HUES48 (cell line): ENCODE measurements at regions not wholly inside any gene's neighbourhood (a gene's known extent, or its start where the extent isn't known, plus 50 kb on each side); places are given as distances from the start of the nearest gene placed in this dataset.

Source experiments
- H3K27ac ChIP-seq: one replicate; pipeline ENCODE4 v1.7.0; 2013; ENCODE audit warnings: low read depth, low read length, inconsistent platforms
- H3K27me3 ChIP-seq: 2 replicates; pipeline ENCODE4 v1.6.1; 2013; ENCODE audit warnings: mild to moderate bottlenecking, low read length; ENCODE audit not compliant: control insufficient read depth, insufficient read depth
- H3K36me3 ChIP-seq: 2 replicates; pipeline ENCODE4 v1.6.1; 2013; ENCODE audit warnings: low read length; ENCODE audit not compliant: control insufficient read depth, insufficient read depth
- H3K4me1 ChIP-seq: 2 replicates; pipeline ENCODE4 v1.6.1; 2013; ENCODE audit warnings: mild to moderate bottlenecking, low read length; ENCODE audit not compliant: control insufficient read depth, insufficient read depth
- H3K4me3 ChIP-seq: 2 replicates; pipeline ENCODE4 v1.5.1; 2013; ENCODE audit warnings: mild to moderate bottlenecking, low read depth, low read length
- H3K9ac ChIP-seq: 2 replicates; pipeline ENCODE4 v1.6.1; 2013; ENCODE audit warnings: mild to moderate bottlenecking, low read depth, low read length, moderate library complexity
- H3K9me3 ChIP-seq: 2 replicates; pipeline ENCODE4 v1.6.1; 2013; ENCODE audit warnings: low read length; ENCODE audit not compliant: control insufficient read depth, insufficient read depth

DNA sequence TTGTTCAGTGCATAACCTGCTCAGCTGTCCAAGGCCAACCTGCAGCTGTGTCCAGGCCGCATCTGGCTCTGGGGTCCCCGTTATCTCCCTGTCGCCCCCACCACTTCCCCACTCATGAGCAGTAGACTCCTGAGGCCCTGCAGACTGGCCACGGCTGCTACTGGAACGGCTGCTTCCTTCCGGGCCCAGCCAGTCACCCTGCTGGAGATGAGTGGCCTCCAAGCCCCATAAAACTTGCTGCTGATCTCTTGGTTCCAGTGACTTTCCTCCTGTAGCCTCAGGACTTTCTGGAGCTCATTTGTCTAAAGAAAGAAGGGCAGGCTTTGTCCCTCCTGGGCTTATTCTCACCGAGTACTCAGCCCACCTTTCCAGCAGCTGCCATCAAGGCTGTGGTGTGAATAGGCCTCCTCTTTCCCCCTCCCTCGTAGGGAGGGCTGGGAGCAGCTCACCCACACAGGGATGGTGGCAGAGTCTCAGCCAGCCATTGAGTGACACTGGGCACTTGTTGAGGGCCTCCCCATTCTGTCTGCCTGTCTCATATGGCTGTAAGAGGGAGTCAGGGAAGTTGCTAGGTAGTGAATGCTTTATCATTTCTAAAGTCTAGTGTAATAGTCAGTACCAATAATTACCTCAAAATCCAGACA is 257.3 kb downstream of the MYCN start:
- Histone ChIP-seq H3K27me3 (no peaks in the 10 kb centered on the region), H3K9me3 (no peaks in the 10 kb centered on the region), H3K4me1 (no peaks in the 10 kb centered on the region), H3K27ac (no peak overlapping the region), H3K9ac (no peak overlapping the region), H3K4me3 (no peak overlapping the region), H3K36me3 (no peaks in the 10 kb centered on the region)

DNA sequence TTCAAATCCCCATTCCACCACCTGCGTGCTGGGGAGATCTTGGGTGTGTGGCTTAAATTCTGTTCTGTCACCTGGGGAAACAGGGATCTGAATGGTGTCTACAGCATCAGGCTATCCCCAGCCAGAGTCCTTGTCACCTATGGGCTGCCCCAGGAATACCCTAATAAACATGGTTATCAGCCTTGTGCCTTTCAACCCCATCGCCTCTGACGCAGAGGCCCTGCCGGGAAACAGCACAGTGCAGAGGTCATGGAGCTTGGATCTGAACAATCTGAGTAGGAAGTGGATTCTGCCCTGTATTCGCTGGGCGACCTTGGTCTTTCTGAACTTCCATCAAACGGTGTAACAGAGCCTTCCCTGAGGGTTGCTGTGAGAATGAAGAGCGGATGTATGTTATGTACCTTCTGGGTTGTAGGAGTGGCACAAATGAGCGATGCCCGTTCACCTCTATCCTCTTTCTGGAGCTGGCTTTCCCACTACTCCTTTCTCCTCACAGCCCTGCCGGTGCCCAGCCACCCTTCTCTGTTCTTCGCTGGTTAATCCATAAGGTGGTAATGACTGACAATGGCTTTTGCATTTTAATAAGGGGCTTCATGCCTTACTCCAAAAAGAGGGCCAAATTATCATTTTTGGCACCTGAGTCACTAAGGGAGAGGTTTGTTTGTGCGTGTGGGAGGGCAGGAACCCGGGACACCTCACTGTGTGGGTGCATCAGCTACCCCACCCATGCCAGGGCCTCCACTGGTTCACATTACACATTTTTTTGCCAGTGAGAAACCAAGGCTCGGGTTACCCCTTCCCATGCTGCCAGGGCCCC is 256.5 kb downstream of the MYCN start:
- Histone ChIP-seq H3K9ac (no peak overlapping the region), H3K4me3 (no peak overlapping the region), H3K27ac (no peak overlapping the region), H3K36me3 (no peaks in the 10 kb centered on the region), H3K9me3 (no peaks in the 10 kb centered on the region), H3K4me1 (no peaks in the 10 kb centered on the region), H3K27me3 (no peaks in the 10 kb centered on the region)

DNA sequence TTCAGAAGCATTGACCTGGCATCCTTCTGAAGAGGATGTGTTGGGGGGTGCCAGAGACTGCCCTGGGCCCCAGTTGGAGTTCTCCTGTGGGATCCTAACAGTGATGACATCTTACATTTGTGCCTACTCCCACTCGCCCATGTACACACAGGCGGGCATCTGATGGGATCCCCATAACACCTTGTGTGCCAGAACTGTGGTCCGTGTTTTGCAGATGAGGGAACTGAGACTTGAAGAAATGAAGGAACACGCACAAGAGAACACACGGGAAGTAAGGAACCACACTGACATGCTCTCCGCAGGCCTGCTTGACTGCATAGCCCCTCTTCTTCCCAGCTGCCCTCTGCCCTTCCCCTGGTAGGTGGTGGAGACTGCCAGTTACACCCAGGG is 255.3 kb downstream of the MYCN start:
- Histone ChIP-seq H3K4me1 (no peaks in the 10 kb centered on the region), H3K9ac (no peak overlapping the region), H3K9me3 (no peaks in the 10 kb centered on the region), H3K36me3 (no peaks in the 10 kb centered on the region), H3K27me3 (no peaks in the 10 kb centered on the region), H3K27ac (no peak overlapping the region), H3K4me3 (no peak overlapping the region)

DNA sequence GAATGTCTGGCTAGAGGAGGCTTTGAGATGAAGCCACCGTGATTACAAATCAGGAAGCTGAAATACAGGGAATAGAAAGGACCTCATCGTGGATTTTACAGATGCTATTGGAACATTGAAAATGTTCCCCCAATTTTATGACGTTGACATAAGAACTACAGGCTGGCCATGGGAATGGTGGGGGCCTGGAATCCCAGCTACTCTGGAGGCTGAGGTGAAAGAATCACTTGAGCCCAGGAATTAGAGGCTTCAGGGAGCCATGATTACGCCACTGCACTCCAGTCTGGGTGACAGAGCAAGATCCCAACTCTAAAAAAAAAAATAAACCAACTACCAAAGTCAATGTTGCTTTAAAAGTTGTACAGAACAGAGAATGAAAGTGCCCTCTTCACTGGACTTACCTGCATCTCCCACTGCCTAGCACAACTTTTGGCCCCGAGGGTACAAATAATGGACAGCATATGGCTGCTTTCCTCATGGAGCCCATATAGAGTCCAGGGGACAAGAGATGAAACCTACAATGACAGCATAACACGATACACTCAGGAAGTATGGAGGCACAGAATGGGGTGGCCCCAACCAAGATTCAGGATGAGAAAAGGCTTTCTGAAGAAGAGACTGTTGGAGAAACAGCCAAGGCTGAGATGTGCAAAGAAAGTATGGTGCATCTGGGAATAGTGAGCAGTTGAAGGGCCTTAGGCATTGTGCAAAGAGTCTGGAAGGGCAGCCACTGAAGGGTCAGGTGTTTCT is 254.8 kb downstream of the MYCN start:
- Histone ChIP-seq H3K4me3 (no peak overlapping the region), H3K9ac (no peak overlapping the region), H3K9me3 (no peaks in the 10 kb centered on the region), H3K27me3 (no peaks in the 10 kb centered on the region), H3K36me3 (no peaks in the 10 kb centered on the region), H3K27ac (no peak overlapping the region), H3K4me1 (no peaks in the 10 kb centered on the region)

DNA sequence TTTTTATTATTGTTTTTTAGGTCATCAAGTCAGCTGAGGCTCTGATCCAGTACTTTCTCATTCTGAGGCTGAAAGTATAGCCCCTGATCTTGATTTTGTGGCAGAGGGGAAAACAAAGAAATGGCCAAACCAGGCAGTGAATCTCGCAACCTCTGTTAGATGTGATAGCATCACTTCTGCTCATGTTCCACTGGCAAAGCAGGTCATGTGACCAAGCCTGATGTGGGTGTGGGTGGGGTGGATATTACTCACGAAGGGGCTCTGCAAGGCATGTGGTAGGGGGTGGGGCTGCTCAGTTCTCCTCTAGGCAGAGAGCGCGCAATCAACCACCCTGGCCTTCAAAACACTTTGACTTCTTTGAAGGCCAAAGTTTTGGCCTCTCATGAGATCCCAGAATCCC is 254.2 kb downstream of the MYCN start:
- no peaks in the 10 kb centered on the region for H3K4me1 ChIP-seq
- no peak overlapping the region for H3K9ac ChIP-seq
- H3K27me3 ChIP-seq = no peaks in the 10 kb centered on the region
- no peak overlapping the region for H3K27ac ChIP-seq
- no peaks in the 10 kb centered on the region for H3K36me3 ChIP-seq
- no peaks in the 10 kb centered on the region for H3K9me3 ChIP-seq
- no peak overlapping the region for H3K4me3 ChIP-seq

DNA sequence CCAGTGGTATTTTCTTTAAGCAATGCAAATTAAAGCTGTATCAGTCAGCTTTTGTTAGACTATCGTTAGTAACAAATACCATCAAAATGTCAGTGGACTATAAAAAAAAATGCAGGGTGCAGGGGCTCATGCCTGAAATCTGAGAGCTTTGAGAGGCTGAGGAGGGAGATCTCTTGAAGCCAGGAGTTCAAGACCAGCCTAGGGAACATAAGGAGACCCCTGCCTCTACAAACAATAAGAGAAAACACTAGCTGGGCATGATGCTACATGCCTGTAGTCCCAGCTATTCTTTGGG is 253.7 kb downstream of the MYCN start:
- Histone ChIP-seq H3K4me3 (no peak overlapping the region), H3K27me3 (no peaks in the 10 kb centered on the region), H3K36me3 (no peaks in the 10 kb centered on the region), H3K4me1 (no peaks in the 10 kb centered on the region), H3K9me3 (no peaks in the 10 kb centered on the region), H3K27ac (no peak overlapping the region), H3K9ac (no peak overlapping the region)

DNA sequence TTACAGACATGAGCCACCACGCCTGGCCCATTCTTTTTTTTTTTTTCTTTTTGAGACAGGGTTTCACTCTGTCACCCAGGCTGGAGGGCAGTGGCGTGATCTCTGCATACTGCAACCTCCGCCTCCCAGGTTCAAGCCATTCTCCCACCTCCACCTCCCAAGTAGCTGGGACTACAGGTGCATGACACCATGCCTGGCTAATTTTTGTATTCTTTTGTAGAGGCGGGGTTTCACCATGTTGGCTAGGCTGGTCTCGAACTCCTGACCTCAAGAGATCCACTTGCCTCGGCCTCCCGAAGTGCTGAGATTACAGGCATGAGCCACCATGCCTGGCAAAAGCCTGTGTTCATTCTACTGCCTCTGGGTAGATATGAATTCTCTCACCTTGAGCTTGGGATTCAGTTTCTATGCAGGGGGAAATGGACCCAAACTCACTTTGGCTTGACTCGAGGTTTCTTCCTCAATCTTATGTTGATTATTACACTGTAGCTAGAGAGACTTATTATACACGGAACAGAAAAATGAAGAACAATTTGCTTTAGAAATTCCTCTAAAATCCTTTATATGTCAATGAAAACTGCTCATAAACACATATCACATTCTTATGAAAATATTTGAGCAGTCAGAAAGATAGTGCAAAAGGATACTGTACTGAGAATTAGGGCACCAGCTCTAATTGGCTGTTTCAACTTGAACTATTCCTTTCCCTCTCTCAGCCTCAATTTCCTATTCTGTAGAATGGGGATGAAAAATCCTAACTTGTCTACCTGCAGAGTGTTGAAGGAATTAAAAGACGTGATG is 252.3 kb downstream of the MYCN start:
- Histone ChIP-seq H3K4me3 (no peak overlapping the region), H3K27ac (no peak overlapping the region), H3K27me3 (no peaks in the 10 kb centered on the region), H3K9me3 (no peaks in the 10 kb centered on the region), H3K4me1 (0 out of 2 replicates have a peak, but pooled peaks cover 3% of the 10 kb centered on the region), H3K9ac (no peak overlapping the region), H3K36me3 (no peaks in the 10 kb centered on the region)

DNA sequence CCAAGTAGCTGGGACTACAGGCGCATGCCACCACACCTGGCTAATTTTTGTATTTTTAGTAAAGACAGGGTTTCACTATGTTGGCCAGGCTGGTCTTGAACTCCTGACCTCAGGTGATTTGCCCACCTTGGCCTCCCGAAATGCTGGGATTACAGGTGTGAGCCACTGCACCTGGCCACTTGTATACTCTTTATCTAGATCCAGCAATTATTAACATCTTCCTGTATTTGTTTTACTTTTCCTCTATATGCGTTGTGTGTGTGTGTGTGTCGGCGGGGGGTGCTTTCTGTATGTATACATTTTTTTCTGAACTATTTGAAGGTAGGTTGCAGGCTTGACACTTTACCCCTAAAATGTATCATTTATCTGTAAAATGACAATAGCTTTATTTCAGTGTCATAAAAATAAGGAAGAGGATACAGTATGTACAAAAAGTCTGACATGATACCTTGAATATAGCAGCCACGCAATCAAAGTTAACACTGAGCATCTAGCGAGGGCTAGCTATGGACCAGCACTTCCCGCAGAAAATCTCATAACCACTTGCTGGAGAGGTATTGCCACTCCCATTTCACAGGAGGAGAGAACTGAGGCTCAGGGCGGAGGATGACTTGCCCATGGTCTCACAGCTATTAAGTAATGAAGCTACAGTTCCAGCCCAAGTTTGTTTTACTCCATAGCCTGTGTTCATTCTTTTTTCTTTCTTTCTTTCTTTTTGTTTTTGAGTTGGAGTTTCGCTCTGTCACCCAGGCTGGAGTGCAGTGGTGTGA is 251.3 kb downstream of the MYCN start:
- no peaks in the 10 kb centered on the region for H3K36me3 ChIP-seq

DNA sequence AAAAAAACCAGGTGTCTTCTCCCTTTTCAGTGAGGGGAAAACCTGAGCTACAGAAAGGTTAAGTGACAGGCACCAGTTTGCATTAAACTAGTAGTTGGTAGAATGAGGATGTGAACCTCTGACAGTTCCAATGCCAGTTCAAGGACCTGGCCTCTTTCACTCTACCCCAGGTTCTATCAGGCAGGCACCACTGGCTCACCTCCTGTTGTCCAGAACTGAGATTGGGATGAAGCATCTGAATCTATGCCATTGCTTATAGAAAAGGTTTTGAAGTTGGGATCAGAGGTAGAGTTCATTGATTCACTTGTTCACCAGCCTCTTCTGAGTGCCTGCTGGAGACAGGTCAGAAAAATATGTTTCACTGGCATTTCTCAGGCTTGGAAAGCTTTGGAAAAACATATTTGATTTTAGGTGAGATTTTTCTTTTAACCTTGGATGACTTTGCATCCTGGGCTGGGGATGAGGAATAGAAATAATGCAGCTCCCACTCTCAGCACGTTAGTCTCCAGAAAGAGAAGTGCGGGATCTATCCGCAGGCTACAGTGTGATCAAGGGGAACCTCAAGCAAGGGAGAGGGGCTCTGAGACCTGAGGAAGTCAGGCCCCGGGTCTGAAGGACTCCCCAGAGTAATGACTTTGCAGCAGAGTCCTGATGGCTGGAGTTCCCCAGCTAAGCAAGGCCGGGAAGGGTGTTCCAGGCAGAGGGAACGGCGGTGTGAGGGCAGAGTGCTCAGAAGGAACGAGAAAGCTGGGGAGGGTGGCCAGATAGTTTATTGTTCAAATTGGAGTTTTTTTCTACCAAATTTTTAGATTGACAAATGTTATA is 250.3 kb downstream of the MYCN start:
- Histone ChIP-seq H3K36me3 (no peaks in the 10 kb centered on the region), H3K27me3 (no peaks in the 10 kb centered on the region), H3K4me1 (0 out of 2 replicates have a peak, but pooled peaks cover 3% of the 10 kb centered on the region), H3K27ac (no peak overlapping the region), H3K9ac (no peak overlapping the region), H3K9me3 (no peaks in the 10 kb centered on the region), H3K4me3 (no peak overlapping the region)

More for the DNA sequence above, 251.3 kb downstream of the MYCN start:
- Histone ChIP-seq H3K4me1 (0 out of 2 replicates have a peak, but pooled peaks cover 3% of the 10 kb centered on the region), H3K27me3 (no peaks in the 10 kb centered on the region), H3K4me3 (no peak overlapping the region), H3K9ac (no peak overlapping the region), H3K9me3 (no peaks in the 10 kb centered on the region), H3K27ac (no peak overlapping the region)

DNA sequence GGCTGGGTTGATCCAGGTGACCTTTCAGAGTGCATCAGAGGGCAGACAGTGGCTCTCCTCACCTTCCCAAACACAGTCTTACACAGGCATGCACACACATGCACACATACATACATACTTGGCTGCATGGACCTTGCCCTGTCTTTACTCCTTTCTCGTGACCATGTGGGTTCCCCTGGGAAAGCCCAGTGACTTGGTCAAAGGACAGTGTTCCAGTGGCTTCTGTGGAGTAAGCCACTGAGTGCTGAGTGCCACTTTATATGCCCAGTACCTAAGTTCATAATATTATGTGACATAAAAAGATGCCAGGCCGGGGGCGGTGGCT is 249.4 kb downstream of the MYCN start:
- no peaks in the 10 kb centered on the region for H3K27me3 ChIP-seq
- no peaks in the 10 kb centered on the region for H3K9me3 ChIP-seq
- no peak overlapping the region for H3K27ac ChIP-seq
- H3K36me3 ChIP-seq = no peaks in the 10 kb centered on the region
- peaks cover 11% of the 10 kb centered on the region; the same call in 1 of the 2 replicates for H3K4me1 ChIP-seq
- no peak overlapping the region for H3K9ac ChIP-seq
- no peak overlapping the region for H3K4me3 ChIP-seq
